ENCODE measurements at regions not wholly inside any gene's neighbourhood (a gene's known extent, or its start where the extent isn't known, plus 50 kb on each side); places are given as distances from the start of the nearest gene placed in this dataset.

DNA sequence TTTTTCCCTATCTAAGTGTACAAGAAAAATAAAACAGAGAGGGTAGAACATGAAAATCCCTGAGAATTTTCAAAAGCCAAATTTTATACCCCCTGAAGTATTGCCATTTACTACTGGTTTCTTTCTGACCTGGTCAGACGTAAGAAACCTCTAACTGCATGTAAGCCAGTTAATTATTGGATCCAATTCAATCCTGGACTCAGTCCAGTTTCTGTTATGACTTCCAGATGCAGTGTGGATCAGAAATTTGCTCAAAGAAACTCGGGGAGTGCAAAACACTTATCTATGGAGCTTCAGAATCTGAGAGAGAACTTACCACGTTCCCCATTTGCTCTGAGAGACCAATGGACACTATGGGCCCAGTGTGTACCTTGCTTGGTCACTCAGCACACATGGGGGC lies 383.5 kb downstream of the KLHL4 start:
- DNase-seq (ENCODE audit: low spot score, unreplicated experiment), result no peak
- TF ChIP-seq, protein P1, sequence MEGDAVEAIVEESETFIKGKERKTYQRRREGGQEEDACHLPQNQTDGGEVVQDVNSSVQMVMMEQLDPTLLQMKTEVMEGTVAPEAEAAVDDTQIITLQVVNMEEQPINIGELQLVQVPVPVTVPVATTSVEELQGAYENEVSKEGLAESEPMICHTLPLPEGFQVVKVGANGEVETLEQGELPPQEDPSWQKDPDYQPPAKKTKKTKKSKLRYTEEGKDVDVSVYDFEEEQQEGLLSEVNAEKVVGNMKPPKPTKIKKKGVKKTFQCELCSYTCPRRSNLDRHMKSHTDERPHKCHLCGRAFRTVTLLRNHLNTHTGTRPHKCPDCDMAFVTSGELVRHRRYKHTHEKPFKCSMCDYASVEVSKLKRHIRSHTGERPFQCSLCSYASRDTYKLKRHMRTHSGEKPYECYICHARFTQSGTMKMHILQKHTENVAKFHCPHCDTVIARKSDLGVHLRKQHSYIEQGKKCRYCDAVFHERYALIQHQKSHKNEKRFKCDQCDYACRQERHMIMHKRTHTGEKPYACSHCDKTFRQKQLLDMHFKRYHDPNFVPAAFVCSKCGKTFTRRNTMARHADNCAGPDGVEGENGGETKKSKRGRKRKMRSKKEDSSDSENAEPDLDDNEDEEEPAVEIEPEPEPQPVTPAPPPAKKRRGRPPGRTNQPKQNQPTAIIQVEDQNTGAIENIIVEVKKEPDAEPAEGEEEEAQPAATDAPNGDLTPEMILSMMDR (IDR thresholded peaks at IDR 0.05; ENCODE audit: unreplicated experiment), result no peak
- Mint-ChIP-seq H3K4me1 (ENCODE audit: low read depth) (no peaks in the 10 kb centered on the region), H3K27ac (no peak overlapping the region), H3K9me3 (ENCODE audit: low read depth) (peaks cover 5% of the 10 kb centered on the region), H3K4me3 (ENCODE audit: low read depth) (no peak overlapping the region), H3K27me3 (no peaks in the 10 kb centered on the region), H3K36me3 (ENCODE audit: insufficient read depth) (no peaks in the 10 kb centered on the region)

DNA sequence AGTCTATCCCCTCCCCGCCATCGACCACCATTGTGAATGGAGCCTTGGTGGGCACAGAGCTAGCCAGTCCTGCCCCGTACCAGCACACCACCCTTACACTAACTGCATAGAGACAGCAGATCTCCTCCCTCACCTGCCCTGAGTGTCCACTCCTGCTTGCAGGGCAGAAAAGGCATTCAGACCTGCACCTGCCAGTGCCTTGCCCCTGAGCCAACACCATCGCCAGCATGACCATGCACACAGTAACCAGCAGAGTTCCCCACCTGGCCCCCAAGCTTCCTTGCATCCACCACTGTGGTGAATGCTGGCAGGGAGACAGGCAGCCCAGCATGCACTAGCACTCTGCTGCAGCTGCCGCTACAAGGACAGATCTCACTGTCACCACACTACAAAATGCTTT lies 397.1 kb downstream of the KLHL4 start:
- H3K4me1 Mint-ChIP-seq (ENCODE audit: low read depth), result peaks cover 10% of the 10 kb centered on the region

DNA sequence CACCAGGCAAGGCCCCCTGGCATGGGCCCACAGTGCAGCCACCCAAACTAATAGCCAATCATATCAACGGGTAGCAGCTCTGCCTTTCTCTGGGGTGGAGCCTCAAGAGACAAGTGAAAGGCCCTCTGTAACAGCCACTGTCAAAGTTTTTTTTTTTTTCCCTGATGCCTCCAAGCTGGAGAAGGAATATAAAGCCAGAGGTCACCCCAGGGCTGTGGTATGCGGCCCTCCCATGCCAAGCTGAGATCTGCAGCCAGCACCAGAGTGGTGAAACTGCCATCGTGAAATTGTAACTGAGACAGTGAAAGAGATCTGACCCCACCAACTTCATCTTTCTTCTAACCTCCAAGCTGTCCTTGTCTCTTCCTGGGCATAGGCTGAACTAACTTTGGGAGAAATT lies 407.0 kb downstream of the KLHL4 start:
- no peak for DNase-seq (ENCODE audit: low spot score, unreplicated experiment)
- peaks cover 1% of the 10 kb centered on the region for H3K36me3 Mint-ChIP-seq (ENCODE audit: insufficient read depth)
- TF ChIP-seq, protein P1 (IDR thresholded peaks at IDR 0.05; ENCODE audit: unreplicated experiment), result no peak
- peaks cover 29% of the 10 kb centered on the region for H3K9me3 Mint-ChIP-seq (ENCODE audit: low read depth)
- H3K4me1 Mint-ChIP-seq (ENCODE audit: low read depth), result no peaks in the 10 kb centered on the region
- H3K4me3 Mint-ChIP-seq (ENCODE audit: low read depth), result no peak overlapping the region
- H3K27ac Mint-ChIP-seq, result no peak overlapping the region
- peaks cover 2% of the 10 kb centered on the region for H3K27me3 Mint-ChIP-seq

More for the DNA sequence above, 397.1 kb downstream of the KLHL4 start:
- Mint-ChIP-seq H3K27ac (no peak overlapping the region), H3K9me3 (ENCODE audit: low read depth) (peaks cover 30% of the 10 kb centered on the region), H3K4me3 (ENCODE audit: low read depth) (no peak overlapping the region), H3K27me3 (peaks cover 9% of the 10 kb centered on the region), H3K36me3 (ENCODE audit: insufficient read depth) (peaks cover 3% of the 10 kb centered on the region)
- TF ChIP-seq, protein P1 (IDR thresholded peaks at IDR 0.05; ENCODE audit: unreplicated experiment), result no peak
- DNase-seq (ENCODE audit: low spot score, unreplicated experiment), result no peak

DNA sequence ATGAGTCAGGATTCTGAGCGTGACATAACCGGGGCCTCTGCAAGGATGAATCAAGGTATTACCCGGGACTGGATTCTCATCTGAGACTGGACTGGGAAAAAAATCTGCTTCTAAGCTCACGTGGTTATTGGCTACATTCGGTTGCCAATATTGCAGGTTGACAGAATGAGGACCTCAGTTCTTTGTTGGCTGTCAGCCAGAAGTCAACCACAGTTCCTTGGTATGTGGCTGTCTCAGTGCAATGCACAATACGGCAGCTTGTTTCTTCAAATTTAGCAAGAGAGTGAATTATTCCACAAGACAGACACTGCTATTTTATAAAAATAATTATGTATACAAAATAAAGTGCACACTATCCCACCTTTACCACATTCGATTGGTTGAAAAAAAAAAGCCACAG lies 424.2 kb downstream of the KLHL4 start:
- Mint-ChIP-seq H3K27ac (no peak overlapping the region), H3K4me3 (ENCODE audit: low read depth) (no peak overlapping the region), H3K27me3 (no peaks in the 10 kb centered on the region), H3K36me3 (ENCODE audit: insufficient read depth) (peaks cover 4% of the 10 kb centered on the region), H3K9me3 (ENCODE audit: low read depth) (peaks cover 14% of the 10 kb centered on the region), H3K4me1 (ENCODE audit: low read depth) (no peaks in the 10 kb centered on the region)
- no peak for DNase-seq (ENCODE audit: low spot score, unreplicated experiment)
- TF ChIP-seq, protein P1 (IDR thresholded peaks at IDR 0.05; ENCODE audit: unreplicated experiment), result no peak

DNA sequence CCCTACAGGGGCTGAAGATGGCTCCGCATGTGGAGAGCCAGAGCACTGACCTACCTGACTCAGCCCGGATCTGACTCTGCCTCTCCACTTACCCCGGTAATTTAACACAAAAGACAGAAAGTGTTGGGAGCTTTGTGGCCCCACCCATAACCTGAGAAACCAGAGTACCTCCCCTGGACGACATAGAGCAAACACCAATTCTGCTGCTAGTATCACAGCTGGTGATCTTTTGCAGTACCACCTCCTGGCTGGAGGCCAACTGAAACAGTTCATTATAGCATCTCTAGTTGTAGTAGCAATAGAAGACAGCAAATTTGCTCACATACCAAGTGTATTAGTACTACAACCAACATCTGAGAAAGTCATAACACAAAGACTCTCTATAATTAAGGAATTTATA lies 443.9 kb downstream of the KLHL4 start:
- DNase-seq (ENCODE audit: low spot score, unreplicated experiment), result no peak
- Mint-ChIP-seq H3K4me1 (ENCODE audit: low read depth) (peaks cover 20% of the 10 kb centered on the region), H3K27me3 (no peaks in the 10 kb centered on the region), H3K27ac (no peak overlapping the region), H3K4me3 (ENCODE audit: low read depth) (no peak overlapping the region), H3K9me3 (ENCODE audit: low read depth) (peaks cover 3% of the 10 kb centered on the region), H3K36me3 (ENCODE audit: insufficient read depth) (no peaks in the 10 kb centered on the region)
- TF ChIP-seq, protein P1 (IDR thresholded peaks at IDR 0.05; ENCODE audit: unreplicated experiment), result no peak
